ENCODE measurements at regions not wholly inside any gene's neighbourhood (a gene's known extent, or its start where the extent isn't known, plus 50 kb on each side); places are given as distances from the start of the nearest gene placed in this dataset.

DNA sequence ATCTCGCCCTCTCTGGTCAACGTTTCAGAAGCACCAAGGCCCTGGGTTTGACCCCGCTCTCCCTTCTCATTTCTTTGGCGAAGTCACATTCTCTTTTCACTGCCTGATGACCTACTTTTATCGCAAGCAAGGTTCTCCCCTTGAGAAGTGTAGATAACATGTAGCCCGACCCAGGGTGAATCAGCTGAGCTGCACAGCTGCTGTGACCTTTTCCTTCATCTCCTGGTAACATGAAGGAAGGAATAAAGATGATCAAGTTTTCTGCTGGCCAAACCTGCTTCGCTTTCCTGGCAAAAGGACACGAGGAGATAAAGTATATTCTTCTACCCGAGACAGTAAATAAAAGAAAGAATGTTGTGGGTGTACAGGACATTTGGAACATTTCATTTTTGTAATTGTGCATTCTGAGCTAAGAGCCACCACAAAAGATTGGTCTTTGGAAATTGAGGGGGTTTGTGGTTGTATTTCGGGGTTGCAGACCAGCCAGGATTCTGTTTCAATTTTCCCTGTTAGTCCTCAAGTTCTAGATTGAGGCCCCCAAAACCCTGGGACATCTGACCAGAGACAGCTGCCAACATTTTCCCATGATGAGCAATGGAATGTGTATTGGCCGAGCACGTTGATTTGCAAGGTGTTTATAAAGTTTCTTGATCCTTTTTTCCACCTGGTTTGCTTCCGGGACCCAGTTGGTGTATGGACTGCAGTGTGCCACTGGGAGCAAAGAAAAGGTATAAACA, 155.1 kb upstream of the ZNF462 start:
- TF ChIP-seq, protein P1, sequence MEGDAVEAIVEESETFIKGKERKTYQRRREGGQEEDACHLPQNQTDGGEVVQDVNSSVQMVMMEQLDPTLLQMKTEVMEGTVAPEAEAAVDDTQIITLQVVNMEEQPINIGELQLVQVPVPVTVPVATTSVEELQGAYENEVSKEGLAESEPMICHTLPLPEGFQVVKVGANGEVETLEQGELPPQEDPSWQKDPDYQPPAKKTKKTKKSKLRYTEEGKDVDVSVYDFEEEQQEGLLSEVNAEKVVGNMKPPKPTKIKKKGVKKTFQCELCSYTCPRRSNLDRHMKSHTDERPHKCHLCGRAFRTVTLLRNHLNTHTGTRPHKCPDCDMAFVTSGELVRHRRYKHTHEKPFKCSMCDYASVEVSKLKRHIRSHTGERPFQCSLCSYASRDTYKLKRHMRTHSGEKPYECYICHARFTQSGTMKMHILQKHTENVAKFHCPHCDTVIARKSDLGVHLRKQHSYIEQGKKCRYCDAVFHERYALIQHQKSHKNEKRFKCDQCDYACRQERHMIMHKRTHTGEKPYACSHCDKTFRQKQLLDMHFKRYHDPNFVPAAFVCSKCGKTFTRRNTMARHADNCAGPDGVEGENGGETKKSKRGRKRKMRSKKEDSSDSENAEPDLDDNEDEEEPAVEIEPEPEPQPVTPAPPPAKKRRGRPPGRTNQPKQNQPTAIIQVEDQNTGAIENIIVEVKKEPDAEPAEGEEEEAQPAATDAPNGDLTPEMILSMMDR (IDR thresholded peaks at IDR 0.05; ENCODE audit: low read length), result no peak
- TF ChIP-seq EZH2 (optimal IDR thresholded peaks at IDR 0.05; ENCODE audit: low read depth, low read length), result no peak
- TF ChIP-seq EZH2phosphoT487 (IDR thresholded peaks at IDR 0.05; ENCODE audit: low read length), result no peak

Measured in MM.1S (cell line).